Germinal center (tissue), 1 donor: ENCODE measurements at regions not wholly inside any gene's neighbourhood (a gene's known extent, or its start where the extent isn't known, plus 50 kb on each side); places are given as distances from the start of the nearest gene placed in this dataset.
A peak's percentile ranks its signal among the peaks of the same experiment; 100 is the strongest.
"Not testable (repeated sequence)": the region's sequence is repeated elsewhere in the genome, so short reads cannot be mapped to it uniquely, and the experiment has no call there.

ENCODE experiments used
- DNase-seq: peaks from one replicate; pipeline ENCODE4 v3.0.0; 2012; ENCODE audit warnings: mixed read lengths, low spot score

DNA sequence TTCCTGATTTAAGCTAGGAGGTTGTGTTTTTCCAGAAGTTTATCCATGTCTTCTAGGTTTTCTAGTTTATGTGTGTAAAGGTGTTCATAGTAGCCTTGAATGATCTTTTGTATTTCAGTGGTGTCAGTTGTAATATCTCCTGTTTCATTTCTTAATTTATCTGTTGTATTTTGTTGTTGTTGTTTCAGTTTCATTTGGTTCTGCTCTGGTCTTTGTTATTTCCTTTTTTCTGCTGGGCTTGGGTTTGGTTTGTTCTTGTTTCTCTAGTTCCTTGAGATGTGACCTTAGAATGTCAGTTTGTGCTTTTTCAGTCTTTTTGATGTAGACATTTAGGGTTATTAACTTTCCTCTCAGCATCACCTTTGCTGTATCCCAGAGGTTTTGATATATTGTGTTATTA, 62.8 kb downstream of the SCP2D1 start:
- DNase-seq, result not testable (repeated sequence)

GRCh38 chr20:18879262-18879661, 65.7 kb downstream of the SCP2D1 start:
- no peak for DNase-seq

GRCh38 chr20:18886756-18887155, 73.2 kb downstream of the SCP2D1 start:
- DNase-seq, result no peak

DNA sequence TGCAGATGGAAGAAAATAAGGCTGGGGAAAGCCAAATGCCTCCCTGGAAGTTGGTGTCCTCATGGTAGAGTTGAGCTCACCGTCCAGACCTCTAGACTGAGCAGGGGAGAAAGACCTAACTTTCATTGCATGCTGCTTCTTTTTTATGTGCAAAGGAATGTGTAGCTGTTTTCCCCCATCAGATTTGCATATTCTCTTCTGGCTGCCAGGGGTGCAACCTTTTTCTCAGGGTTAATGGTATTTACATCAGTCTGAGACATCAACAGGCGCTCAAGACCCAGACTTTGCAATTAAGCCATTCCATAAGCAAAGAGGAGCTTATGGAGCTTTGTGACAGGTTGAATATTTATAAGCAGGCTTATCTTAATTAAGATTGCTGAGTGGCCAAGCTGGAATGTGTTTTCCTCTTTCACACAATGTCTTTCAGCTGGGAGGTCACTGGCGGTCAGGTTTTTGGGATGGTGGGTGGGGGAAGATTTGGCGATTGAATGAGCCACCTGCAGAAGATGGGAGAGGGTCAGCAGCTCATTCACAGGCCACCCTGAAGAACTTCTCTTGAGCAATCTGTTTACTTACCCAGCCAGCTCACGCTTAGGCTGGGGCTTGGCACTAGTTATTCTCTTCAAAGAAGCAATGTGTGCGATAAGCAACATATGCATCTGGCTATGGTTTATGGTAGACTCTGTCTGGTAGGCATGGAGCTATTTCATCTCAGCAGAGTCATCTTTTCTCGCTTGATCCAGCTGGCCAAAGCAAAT, 88.6 kb downstream of the SCP2D1 start:
- DNase-seq, result no peak

GRCh38 chr20:18904192-18904591, 90.6 kb downstream of the SCP2D1 start:
- DNase-seq, result no peak

- no peak for DNase-seq
Observed at GRCh38 chr20:18904624-18905023, 91.0 kb downstream of the SCP2D1 start.

DNA sequence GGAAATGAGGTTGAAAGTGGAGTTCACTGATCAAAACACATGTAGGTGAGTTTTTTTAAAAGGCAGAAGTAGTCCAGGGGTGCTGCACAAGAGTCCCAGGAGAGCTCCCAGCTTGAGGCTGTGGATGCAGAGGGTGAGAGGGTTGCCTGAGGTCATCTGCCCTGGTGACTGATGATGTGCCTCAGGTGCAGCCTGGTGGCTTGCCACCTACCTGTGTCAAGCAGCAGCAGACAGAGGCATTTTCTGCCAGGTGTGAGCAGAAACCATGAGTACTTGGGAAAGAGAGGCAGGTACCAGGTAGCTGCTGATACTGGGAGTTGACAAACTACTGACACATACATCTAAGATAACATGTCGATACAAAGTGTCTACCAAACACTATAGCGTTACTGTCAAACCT, 92.5 kb downstream of the SCP2D1 start:
- peak; percentile 26 for DNase-seq

DNA sequence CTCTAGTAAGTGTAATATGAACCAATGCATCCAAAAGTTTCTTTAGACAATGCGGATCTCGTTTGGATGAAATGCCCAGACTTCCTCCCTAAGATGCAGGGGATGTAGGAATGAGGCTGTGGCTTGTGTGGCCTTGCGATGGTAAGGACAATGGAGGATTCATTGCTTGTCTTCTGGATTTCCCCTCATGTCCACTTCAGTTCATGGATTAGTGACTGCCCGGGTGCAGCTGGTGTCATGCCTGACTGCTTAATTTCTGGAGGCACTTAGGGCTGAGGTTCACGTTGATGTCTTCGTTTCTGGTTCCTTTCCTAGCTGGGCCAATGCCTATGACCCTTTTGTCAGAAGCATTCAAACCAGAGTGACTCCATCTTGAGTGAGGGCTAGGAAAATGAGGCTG, 93.8 kb downstream of the SCP2D1 start:
- no peak for DNase-seq

- no peak for DNase-seq
Observed at GRCh38 chr20:18908109-18908508, 94.5 kb downstream of the SCP2D1 start.

GRCh38 chr20:18909254-18909653, 95.7 kb downstream of the SCP2D1 start:
- no peak for DNase-seq

GRCh38 chr20:18913701-18914100, 100.1 kb downstream of the SCP2D1 start:
- no peak for DNase-seq

GRCh38 chr20:18914796-18915195, 101.2 kb downstream of the SCP2D1 start:
- DNase-seq, result no peak

- DNase-seq, result no peak
Observed at GRCh38 chr20:18916886-18917750, 103.5 kb downstream of the SCP2D1 start.

DNA sequence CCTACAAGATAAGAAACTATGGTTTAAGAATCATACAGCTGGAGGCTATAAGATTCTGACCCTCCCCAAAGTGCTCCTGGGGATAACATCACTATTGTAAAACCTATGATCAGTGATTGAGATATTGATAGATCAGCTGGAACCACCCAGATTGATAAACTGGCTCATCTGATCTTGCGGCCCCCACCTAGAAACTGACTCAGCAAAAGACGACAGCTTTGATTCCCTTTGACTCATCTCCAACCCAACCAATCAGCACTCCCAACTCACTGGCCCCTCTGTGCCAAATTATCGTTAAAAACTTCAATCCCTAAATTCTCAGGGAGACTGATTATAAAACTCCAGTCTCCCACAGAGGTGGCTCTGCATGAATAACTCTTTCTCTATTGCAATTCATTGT, 106.4 kb downstream of the SCP2D1 start:
- no peak for DNase-seq

- DNase-seq, result no peak
Observed at GRCh38 chr20:18921291-18921690, 107.7 kb downstream of the SCP2D1 start.

- DNase-seq, result no peak
Observed at GRCh38 chr20:18922251-18922650, 108.7 kb downstream of the SCP2D1 start.

DNA sequence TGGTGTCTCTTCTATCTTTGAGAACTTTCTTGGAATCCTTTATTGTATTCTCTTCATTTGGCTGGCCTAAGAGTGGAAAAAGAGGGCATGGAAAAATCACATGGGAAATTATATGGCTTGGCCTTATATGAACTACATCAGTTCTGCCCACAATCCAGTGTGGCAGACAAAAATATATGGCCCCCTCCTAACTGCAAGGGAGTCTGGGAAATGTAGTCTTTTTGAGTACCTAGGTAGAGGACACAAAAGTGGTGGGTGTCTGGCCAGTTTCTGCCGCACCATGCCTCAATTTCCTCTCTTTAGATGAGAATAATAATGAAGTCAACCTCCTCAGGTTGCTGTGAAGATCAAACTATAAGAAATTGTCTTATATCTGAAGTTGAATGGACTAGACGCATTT, 109.3 kb downstream of the SCP2D1 start:
- DNase-seq, result no peak

DNA sequence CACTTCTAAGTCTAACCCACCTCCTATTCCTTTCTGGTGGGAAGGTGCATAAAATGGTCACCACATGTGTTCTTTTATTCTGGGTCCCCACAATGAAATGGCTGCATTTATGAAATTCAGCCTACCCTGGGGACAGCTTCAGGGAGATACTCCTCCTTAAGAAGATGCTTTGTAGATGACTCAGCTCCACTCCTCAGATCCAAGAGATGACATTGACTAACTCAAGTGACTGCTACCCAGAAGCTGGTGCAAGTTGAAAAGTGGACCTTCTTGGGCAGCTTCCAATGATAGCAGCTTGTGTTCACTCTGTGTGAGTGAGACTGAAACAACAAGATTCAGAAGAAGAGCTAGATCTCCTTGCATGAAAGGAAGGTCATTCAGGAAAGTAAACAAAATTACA, 113.4 kb downstream of the SCP2D1 start:
- DNase-seq, result no peak

- DNase-seq, result no peak
Observed at GRCh38 chr20:18928626-18929025, 115.0 kb downstream of the SCP2D1 start.

- DNase-seq, result no peak
Observed at GRCh38 chr20:18929800-18930199, 116.2 kb downstream of the SCP2D1 start.

- DNase-seq, result no peak
Observed at GRCh38 chr20:18943542-18943941, 130.0 kb downstream of the SCP2D1 start.

GRCh38 chr20:18956890-18957289, 143.3 kb downstream of the SCP2D1 start:
- no peak for DNase-seq

- no peak for DNase-seq
Observed at GRCh38 chr20:18957328-18957727, 143.7 kb downstream of the SCP2D1 start.
